Hepatic stellate cell (primary cell): ENCODE measurements at regions not wholly inside any gene's neighbourhood (a gene's known extent, or its start where the extent isn't known, plus 50 kb on each side); places are given as distances from the start of the nearest gene placed in this dataset.

Experiments
- DNase-seq: peaks from one replicate; pipeline ENCODE4 v3.0.0; 2011; ENCODE audit warnings: low spot score

- DNase-seq, result no peak
Measured at GRCh38 chr14:71680736-71681387, 251.4 kb upstream of the RGS6 start.

GRCh38 chr14:71682337-71682736, 249.9 kb upstream of the RGS6 start:
- no peak for DNase-seq

- DNase-seq, result no peak
Measured at GRCh38 chr14:71684323-71684722, 247.9 kb upstream of the RGS6 start.

GRCh38 chr14:71686677-71687076, 245.6 kb upstream of the RGS6 start:
- no peak for DNase-seq

- no peak for DNase-seq
Measured at GRCh38 chr14:71687166-71687831, 244.9 kb upstream of the RGS6 start.

- DNase-seq, result no peak
Measured at GRCh38 chr14:71688576-71688975, 243.7 kb upstream of the RGS6 start.

- DNase-seq, result no peak
Measured at GRCh38 chr14:71690478-71690877, 241.8 kb upstream of the RGS6 start.

- DNase-seq, result peak; percentile 31
Measured at GRCh38 chr14:71692496-71692895, 239.7 kb upstream of the RGS6 start.

- peak; percentile 32 for DNase-seq
Measured at GRCh38 chr14:71693381-71693780, 238.8 kb upstream of the RGS6 start.

GRCh38 chr14:71694591-71695530, 237.4 kb upstream of the RGS6 start:
- DNase-seq, result no peak

GRCh38 chr14:71695611-71696350, 236.4 kb upstream of the RGS6 start:
- DNase-seq, result no peak

GRCh38 chr14:71698027-71698426, 234.2 kb upstream of the RGS6 start:
- DNase-seq, result no peak

GRCh38 chr14:71698673-71699072, 233.6 kb upstream of the RGS6 start:
- DNase-seq, result no peak

GRCh38 chr14:71701990-71702389, 230.2 kb upstream of the RGS6 start:
- DNase-seq, result no peak

GRCh38 chr14:71702786-71703185, 229.4 kb upstream of the RGS6 start:
- no peak for DNase-seq

- DNase-seq, result no peak
Measured at GRCh38 chr14:71703477-71703876, 228.8 kb upstream of the RGS6 start.

- DNase-seq, result no peak
Measured at GRCh38 chr14:71704210-71704609, 228.0 kb upstream of the RGS6 start.

GRCh38 chr14:71705460-71705859, 226.8 kb upstream of the RGS6 start:
- DNase-seq, result no peak

GRCh38 chr14:71709076-71709475, 223.2 kb upstream of the RGS6 start:
- DNase-seq, result no peak

GRCh38 chr14:71709987-71710386, 222.2 kb upstream of the RGS6 start:
- no peak for DNase-seq

GRCh38 chr14:71711125-71711524, 221.1 kb upstream of the RGS6 start:
- no peak for DNase-seq

GRCh38 chr14:71711619-71712018, 220.6 kb upstream of the RGS6 start:
- DNase-seq, result peak; percentile 79
